Kasumi-1 (cell line): ENCODE measurements at regions not wholly inside any gene's neighbourhood (a gene's known extent, or its start where the extent isn't known, plus 50 kb on each side); places are given as distances from the start of the nearest gene placed in this dataset.

Source experiments
- DNase-seq, 2 experiments: peaks; one replicate each; lab custom pipeline; 2025; lab: John Stamatoyannopoulos, UW

DNA sequence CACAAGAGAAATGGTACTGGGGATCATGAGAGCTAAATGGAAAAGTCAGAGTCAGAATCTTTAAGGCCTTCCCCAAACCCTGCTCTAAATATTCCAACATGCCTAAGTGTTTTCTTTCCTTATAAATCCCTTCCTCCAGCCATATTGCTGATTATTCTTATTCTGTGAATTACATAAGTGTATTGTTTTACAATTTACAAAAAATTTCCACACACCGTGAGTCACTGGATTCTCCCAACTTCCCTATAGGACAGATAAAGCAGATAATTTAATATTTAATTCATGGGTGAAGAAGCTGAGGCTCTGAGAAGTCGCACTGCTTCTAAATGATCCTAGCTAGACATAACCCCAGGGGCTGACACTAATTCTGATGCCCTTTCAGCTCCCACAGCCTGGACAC is 243.3 kb upstream of the JUN start:
- no peak for DNase-seq

DNA sequence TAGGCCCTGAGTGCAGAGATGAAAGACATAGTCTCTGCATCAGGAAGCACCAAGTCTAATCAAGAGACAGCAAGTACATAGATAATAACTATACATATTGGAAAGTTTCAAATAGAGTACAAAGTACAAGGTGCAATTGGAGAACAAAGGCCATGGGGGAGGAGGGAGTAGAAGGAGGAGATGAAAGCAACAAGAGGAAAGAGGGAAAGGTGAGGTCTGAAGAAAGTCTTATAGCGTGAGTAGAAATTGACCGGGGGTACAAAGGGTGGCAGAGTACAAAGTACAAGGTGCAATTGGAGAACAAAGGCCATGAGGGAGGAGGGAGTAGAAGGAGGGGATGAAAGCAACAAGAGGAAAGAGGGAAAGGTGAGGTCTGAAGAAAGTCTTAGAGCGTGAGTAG is 244.2 kb upstream of the JUN start:
- DNase-seq, result no peak

GRCh38 chr1:59029411-59030167 is 245.7 kb upstream of the JUN start:
- no peak for DNase-seq

- DNase-seq, result no peak
Observed at GRCh38 chr1:59032228-59032627, 248.4 kb upstream of the JUN start.

- no peak for DNase-seq
Observed at GRCh38 chr1:59033761-59034160, 249.9 kb upstream of the JUN start.

DNA sequence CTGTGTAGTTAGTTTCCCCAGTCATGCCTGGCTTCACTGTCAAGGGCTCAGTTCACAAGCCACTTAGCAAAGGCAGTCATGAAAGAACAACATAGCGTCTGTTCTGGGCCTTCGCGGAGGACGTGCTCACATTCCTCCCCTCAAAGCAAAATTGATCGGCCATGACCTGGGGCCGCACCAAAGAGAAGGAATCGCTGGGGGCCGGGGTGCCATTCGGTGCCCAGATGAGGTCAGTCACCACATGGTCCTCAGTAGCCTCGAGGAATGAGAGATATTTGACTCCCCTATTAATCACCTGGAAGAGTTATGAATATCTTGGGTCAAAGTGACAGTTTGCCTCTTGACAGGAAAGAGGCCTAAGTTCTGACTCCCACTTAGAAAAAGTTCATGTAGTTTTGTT is 251.1 kb upstream of the JUN start:
- DNase-seq, result no peak

- no peak for DNase-seq
Observed at GRCh38 chr1:59039551-59039950, 255.7 kb upstream of the JUN start.

DNA sequence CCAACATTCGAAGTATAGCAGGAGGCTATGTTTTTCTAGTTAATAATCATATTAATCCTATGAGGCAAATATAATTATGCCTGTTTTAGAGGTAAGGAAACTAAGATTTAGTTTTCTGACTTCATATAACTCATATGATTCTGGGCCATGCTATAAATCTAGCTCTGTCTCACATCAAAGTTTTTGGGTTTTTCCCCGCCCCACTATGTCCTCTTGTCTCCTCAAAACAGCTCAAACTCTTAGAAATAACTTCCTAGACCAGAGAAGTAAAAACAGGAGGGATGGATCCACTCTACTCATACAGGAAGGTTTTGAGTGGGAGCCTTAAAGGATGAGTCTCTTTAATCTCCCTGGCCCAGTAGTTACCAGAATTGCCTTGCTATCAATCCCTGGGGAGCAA is 256.4 kb upstream of the FGGY start:
- no peak for DNase-seq

GRCh38 chr1:59041646-59042277 is 255.1 kb upstream of the FGGY start:
- no peak for DNase-seq

DNA sequence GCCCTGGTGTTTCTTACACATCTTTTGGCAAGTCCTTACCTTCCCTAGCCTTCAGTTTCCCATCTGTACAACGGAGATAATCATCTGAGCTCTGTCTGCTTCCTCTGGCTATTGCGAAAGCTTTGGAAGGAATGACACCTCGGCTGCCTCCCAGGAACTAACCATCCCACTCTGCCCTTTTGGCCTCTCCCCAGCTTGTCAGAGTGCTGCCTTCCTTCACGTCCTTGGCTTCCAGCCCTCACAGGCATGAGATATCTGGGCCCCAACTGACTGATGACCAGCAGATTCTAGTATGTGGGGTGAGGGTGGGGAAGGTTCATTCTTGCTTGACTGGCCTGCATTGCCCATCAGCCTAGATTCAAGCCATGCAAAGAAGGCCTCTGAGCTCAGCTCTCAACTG is 253.1 kb upstream of the FGGY start:
- DNase-seq, result peak; percentile 30 to 44

DNA sequence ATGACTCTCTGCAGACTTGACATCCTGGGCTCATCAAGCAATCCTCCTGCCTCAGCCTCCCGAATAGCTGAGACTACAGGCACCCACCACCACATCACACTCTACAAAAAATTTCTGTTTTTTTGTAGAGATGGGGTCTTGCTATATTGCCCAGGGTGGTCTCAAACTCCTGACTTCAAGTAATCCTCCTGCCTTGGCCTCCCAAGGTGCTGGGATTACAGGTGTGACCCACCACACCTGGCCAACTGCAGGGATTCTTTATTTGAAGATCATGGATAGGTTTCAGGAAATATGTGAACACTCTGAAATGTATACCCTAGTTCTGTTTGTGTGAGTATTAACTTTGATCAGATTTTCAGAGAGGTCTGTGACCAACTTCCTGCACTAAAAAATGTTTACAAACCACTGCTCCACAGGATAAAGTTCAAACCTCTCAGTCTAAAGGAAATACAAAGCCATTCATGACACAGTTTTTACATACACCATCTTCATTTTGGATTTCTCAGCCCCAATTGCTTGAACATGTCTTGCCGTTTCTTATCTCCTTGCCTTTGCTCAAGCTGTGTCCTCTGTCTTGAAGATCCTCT is 252.3 kb upstream of the FGGY start:
- no peak for DNase-seq

DNA sequence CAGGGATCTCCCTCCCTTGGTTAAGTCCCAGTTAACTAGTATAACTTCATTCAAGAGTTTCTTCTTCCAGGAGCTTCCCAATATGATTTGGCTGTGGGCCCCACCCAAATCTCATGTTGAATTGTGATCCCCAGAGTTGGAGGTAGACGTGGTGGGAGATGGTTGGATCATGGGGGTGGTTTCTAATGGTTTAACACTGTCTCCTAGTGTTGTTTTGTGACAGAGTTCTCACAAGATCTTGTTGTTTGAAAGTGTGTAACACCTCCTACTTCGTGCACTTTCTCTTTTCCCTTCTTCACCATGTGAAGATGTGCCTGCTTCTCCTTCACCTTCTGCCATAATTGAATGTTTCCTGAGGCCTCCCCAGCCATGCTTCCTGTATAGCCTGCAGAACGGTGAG is 251.8 kb upstream of the FGGY start:
- DNase-seq, result no peak

GRCh38 chr1:59045636-59046035 is 251.3 kb upstream of the FGGY start:
- no peak for DNase-seq

DNA sequence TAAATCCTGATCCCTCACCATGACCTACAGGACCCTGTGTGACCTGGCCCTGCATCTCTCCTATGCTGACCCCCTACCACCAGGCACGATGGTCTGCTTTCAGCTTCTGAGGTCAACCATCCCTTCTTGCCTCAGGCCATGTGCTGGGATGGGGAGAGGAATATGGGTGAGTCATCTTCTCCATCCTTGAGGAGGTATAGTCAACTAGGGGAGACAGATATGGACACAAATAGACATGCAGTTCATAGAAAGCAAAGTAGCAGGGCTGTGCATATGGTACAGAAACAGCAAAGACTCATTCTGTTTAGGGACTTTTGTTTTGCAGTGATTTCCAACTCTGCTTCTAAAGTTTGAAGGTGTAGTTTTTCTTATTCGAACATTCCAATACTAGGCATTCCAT is 250.8 kb upstream of the FGGY start:
- no peak for DNase-seq

- DNase-seq, result peak; percentile 53 to 68
Observed at GRCh38 chr1:59046730-59047157, 250.2 kb upstream of the FGGY start.

GRCh38 chr1:59051007-59051406 is 245.9 kb upstream of the FGGY start:
- DNase-seq, result no peak

DNA sequence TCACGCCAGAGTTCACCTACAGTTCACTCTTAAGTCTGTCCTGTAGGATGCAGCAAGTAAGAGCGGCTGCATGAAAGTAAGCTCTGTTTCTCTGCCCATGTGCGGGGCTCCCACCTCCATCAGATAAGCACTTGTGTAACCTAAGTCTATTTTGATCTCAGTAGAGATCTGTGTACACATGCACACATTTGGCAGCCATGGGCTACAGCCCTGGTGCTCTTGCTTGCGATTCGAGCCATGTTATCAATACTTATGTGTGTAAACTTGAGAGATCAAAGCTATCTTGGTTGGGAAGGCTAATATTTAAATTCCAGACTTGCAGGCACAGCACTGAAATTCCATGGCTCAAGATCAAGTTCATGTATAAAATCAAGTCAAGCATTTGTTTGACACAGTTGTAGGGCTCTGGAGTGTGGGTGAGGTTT is 244.7 kb upstream of the FGGY start:
- DNase-seq, result no peak

- no peak for DNase-seq
Observed at GRCh38 chr1:59054172-59054571, 242.7 kb upstream of the FGGY start.

DNA sequence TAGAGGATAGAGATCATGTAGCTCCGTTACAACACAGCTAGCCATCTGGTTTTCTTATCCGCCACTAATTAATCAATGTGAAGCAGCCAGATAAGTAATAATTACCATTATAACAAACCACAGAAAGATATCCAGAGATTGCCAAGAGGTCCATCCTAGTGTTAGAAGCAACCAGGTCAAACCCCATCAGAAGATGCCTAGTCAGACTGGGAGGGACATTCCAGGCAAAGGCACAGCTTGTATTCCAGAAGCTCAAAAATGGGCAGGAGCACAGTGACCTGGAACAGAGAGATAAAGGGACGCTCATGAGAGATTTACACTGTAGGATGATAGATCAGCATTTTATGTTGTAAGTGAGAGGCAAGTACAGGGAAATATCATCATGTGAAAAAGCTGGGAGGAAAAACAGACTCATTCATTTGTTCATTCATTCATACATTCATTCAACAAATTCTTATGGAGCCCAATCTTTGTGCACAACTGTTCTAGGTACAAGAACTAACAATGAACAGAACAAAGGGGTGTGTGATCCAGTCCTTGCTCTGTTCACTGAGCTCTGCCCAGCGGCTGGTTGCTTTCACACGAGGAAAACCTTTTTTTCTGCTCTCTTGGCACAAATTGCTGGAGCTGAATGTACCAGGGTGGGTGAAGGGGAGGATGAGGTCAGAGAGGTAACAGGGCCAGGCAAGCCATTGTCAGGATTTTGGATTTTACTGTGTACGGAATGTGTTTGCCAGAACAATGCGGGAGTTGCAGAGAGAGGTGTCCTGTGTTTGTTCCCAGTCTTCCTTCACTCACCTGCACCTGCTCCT is 240.8 kb upstream of the FGGY start:
- DNase-seq, result no peak

DNA sequence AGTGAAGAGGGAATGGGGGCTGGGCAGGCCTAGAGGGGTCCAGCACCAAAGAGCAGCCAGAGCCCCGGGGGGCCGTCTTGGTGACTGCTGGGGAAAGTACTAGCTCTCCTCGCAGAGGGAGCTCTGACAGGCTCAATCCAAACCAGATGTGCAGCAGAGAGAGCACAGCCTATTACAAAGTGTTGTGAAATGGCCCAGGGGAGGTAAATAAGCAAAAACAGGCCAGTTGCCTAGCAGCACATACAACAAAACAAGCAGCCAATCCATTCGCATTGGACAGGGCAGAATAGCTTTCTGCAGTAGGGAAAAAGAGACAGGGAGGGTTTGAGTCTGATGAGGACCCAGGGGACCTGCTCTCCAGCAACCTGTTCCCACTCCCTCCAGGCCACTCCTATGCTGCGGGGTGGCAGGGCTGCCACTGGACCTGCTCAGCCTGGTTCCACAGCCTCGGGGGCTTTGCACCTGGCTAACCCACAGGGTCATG is 239.6 kb upstream of the FGGY start:
- no peak for DNase-seq

DNA sequence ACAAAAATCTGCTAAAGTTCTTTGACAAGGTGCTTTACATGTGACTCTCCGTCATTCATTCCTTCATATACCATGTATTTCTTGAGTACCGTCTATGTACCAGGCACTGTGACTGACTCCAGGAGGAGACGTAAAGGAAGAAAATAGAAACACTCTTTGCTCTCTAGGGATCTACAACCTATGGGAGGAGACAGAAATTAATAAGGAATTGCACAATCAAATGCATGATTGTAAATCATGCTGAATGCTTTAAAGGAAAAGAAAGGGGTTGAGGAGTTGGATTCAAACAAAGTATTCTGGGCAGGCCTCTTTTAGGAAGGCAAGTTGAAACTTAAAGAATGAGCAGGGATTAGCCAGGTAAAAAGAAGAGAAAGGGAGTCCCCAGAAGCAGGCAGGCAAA is 239.1 kb upstream of the FGGY start:
- DNase-seq, result no peak

GRCh38 chr1:59058665-59059439 is 238.0 kb upstream of the FGGY start:
- DNase-seq, result no peak
